ENCODE measurements at regions not wholly inside any gene's neighbourhood (a gene's known extent, or its start where the extent isn't known, plus 50 kb on each side); places are given as distances from the start of the nearest gene placed in this dataset.

GRCh38 chrX:73134741-73135140 is 55.4 kb upstream of the PABPC1L2A start:
- Histone ChIP-seq H3K27me3 (ENCODE audit: control insufficient read depth in 1 of 2, insufficient read depth in 2 of 2, low read length in 2 of 2) (no peaks in the 10 kb centered on the region), H3K36me3 (ENCODE audit: insufficient read depth, low read length) (no peaks in the 10 kb centered on the region), H3K4me3 (ENCODE audit: low read length) (no peak overlapping the region), H3K4me1 (ENCODE audit: insufficient read depth, low read length) (no peaks in the 10 kb centered on the region), H3K27ac (ENCODE audit: low read depth in 1 of 2, low read length in 2 of 2) (no peak overlapping the region), H3K9me3 (ENCODE audit: control insufficient read depth in 1 of 2, insufficient read depth in 1 of 2, low read length in 2 of 2) (no peaks in the 10 kb centered on the region)
- intact Hi-C loops (cut with DNase I, micrococcal nuclease), result no loop called here
- ChIA-PET CTCF (interaction anchor here (0.8 kb wide), 1 partner anchor 1133 kb away, joined by 3 read pairs; no protein-coding TSS in a partner anchor), POLR2A (no interaction called here)
- ATAC-seq (ENCODE audit: poor library complexity) (no peak), DNase-seq (no peak)
- no peaks in the 10 kb centered on the region for H3K4me1 Mint-ChIP-seq (ENCODE audit: low read depth)
- H3K9me3 Mint-ChIP-seq, result no peaks in the 10 kb centered on the region
- H3K4me3 Mint-ChIP-seq, result no peak overlapping the region
- no peak overlapping the region for H3K27ac Mint-ChIP-seq
- TF ChIP-seq, protein P1, sequence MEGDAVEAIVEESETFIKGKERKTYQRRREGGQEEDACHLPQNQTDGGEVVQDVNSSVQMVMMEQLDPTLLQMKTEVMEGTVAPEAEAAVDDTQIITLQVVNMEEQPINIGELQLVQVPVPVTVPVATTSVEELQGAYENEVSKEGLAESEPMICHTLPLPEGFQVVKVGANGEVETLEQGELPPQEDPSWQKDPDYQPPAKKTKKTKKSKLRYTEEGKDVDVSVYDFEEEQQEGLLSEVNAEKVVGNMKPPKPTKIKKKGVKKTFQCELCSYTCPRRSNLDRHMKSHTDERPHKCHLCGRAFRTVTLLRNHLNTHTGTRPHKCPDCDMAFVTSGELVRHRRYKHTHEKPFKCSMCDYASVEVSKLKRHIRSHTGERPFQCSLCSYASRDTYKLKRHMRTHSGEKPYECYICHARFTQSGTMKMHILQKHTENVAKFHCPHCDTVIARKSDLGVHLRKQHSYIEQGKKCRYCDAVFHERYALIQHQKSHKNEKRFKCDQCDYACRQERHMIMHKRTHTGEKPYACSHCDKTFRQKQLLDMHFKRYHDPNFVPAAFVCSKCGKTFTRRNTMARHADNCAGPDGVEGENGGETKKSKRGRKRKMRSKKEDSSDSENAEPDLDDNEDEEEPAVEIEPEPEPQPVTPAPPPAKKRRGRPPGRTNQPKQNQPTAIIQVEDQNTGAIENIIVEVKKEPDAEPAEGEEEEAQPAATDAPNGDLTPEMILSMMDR (IDR thresholded peaks at IDR 0.05), result no peak
- no peaks in the 10 kb centered on the region for H3K36me3 Mint-ChIP-seq (ENCODE audit: low read depth)
- no peaks in the 10 kb centered on the region for H3K27me3 Mint-ChIP-seq

DNA sequence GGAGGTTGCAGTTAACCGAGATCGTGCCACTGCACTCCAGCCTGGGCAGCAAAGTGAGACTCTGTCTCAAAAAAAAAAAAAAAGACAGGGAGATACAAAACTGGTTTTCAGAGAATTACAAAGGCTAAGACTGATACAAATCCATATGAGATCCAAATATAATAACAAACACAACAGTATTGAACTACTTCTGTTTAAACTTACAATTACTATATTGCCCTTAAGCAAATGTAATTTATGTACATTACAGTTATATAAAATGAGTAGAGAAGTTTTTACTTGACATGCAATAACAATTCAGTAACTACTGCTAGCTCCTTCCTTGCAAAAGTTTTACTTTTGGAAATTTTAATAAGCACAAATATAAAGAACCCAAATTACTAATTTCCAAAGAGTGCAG is 52.6 kb upstream of the PABPC1L2A start:
- Histone ChIP-seq H3K36me3 (ENCODE audit: insufficient read depth, low read length) (no peaks in the 10 kb centered on the region), H3K27ac (ENCODE audit: low read depth in 1 of 2, low read length in 2 of 2) (no peak overlapping the region), H3K27me3 (ENCODE audit: control insufficient read depth in 1 of 2, insufficient read depth in 2 of 2, low read length in 2 of 2) (peaks cover 0 to 2% of the 10 kb centered on the region in 2 experiments), H3K4me1 (ENCODE audit: insufficient read depth, low read length) (no peaks in the 10 kb centered on the region), H3K9me3 (ENCODE audit: control insufficient read depth in 1 of 2, insufficient read depth in 1 of 2, low read length in 2 of 2) (no peaks in the 10 kb centered on the region), H3K4me3 (ENCODE audit: low read length) (no peak overlapping the region)
- Mint-ChIP-seq H3K4me1 (ENCODE audit: low read depth) (no peaks in the 10 kb centered on the region), H3K36me3 (ENCODE audit: low read depth) (no peaks in the 10 kb centered on the region), H3K27me3 (peaks cover 9% of the 10 kb centered on the region), H3K4me3 (no peak overlapping the region), H3K27ac (no peak overlapping the region), H3K9me3 (no peaks in the 10 kb centered on the region)
- intact Hi-C loops (cut with DNase I, micrococcal nuclease), result no loop called here
- ChIA-PET CTCF (no interaction called here), POLR2A (no interaction called here)
- DNase-seq, result no peak
- no peak for ATAC-seq (ENCODE audit: poor library complexity)
- TF ChIP-seq, protein P1 (IDR thresholded peaks at IDR 0.05), result no peak

GRCh38 chrX:73131276-73131675 is 52.0 kb upstream of the PABPC1L2A start:
- Histone ChIP-seq H3K36me3 (ENCODE audit: insufficient read depth, low read length) (no peaks in the 10 kb centered on the region), H3K9me3 (ENCODE audit: control insufficient read depth in 1 of 2, insufficient read depth in 1 of 2, low read length in 2 of 2) (no peaks in the 10 kb centered on the region), H3K4me1 (ENCODE audit: insufficient read depth, low read length) (no peaks in the 10 kb centered on the region), H3K4me3 (ENCODE audit: low read length) (no peak overlapping the region), H3K27me3 (ENCODE audit: control insufficient read depth in 1 of 2, insufficient read depth in 2 of 2, low read length in 2 of 2) (peaks cover 0 to 2% of the 10 kb centered on the region in 2 experiments), H3K27ac (ENCODE audit: low read depth in 1 of 2, low read length in 2 of 2) (no peak overlapping the region)
- ChIA-PET CTCF (no interaction called here), POLR2A (no interaction called here)
- intact Hi-C loops (cut with DNase I, micrococcal nuclease), result no loop called here
- H3K9me3 Mint-ChIP-seq, result no peaks in the 10 kb centered on the region
- no peaks in the 10 kb centered on the region for H3K36me3 Mint-ChIP-seq (ENCODE audit: low read depth)
- H3K27me3 Mint-ChIP-seq, result peaks cover 9% of the 10 kb centered on the region
- no peak overlapping the region for H3K4me3 Mint-ChIP-seq
- no peaks in the 10 kb centered on the region for H3K4me1 Mint-ChIP-seq (ENCODE audit: low read depth)
- ATAC-seq (ENCODE audit: poor library complexity) (no peak), DNase-seq (no peak)
- no peak overlapping the region for H3K27ac Mint-ChIP-seq
- TF ChIP-seq, protein P1 (IDR thresholded peaks at IDR 0.05), result no peak
